Stimulated activated CD4-positive, alpha-beta T cell treated with anti-CD3 and anti-CD28 coated beads, Interleukin-15, amount 100 ng/mL, for 1 hour (primary cell): ENCODE measurements at regions not wholly inside any gene's neighbourhood (a gene's known extent, or its start where the extent isn't known, plus 50 kb on each side); places are given as distances from the start of the nearest gene placed in this dataset.

Source experiments
- DNase-seq, 2 donors: peaks; one replicate each; pipeline ENCODE4 v3.0.0-alpha.2; 2020; ENCODE audit warnings: low read depth in 1 of 2, low spot score in 1 of 2

DNA sequence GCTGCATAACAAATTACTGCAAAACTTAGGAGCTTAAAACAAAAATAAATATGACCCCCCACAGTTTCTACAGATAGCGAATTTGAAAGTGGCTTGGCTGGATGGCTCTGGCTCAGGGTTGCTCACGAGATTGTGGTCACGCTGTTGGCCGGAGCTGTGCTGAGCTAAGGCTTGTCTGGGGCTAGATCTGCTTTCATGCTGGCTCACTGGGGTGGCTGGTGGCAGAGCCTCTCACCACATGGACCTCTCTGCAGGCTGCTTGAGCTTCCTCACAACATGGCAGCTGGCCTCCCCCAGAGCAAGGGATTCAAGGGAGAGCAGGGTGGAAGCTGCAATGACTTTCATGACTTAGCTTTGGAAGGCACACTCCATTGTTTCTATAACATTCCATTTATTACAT, 354.1 kb downstream of the SHQ1 start:
- no peak for DNase-seq

GRCh38 chr3:72492240-72492639, 356.0 kb downstream of the SHQ1 start:
- DNase-seq = no peak

GRCh38 chr3:72490688-72491435, 357.4 kb downstream of the SHQ1 start:
- no peak for DNase-seq

DNA sequence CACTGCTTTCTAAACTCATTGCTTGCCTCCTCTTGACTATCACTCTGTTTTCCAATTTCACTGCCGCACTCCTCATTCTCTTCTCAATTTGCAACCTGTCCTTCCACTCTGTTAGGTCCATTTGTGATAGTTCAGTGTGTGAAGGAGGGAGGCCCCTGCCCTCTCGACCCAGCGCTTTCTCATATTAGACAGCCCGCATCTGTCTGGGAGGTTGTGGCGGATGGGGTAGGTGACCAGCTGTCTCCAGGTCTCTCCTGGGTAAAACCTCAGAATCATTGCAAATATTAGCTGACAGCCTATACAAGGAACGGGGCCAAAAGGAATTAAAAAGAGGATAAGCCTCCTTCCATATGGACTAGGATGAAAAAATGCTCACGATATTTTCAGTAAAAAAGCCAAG, 358.3 kb downstream of the SHQ1 start:
- DNase-seq = no peak

DNA sequence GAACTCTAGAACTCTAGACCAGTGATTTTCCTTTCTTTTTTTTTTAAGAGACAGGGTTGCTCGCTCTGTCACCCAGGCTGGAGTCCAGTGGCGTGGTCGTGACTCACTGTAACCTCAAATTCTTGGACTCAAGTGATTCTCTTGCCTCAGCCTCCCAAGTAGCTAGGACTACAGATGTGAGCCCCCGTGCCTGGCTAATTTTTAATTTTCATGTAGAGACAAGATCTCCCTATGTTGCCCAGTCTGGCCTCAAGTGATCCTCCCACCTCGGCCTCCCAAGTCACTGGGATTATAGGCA, 359.6 kb downstream of the SHQ1 start:
- DNase-seq = no peak

DNA sequence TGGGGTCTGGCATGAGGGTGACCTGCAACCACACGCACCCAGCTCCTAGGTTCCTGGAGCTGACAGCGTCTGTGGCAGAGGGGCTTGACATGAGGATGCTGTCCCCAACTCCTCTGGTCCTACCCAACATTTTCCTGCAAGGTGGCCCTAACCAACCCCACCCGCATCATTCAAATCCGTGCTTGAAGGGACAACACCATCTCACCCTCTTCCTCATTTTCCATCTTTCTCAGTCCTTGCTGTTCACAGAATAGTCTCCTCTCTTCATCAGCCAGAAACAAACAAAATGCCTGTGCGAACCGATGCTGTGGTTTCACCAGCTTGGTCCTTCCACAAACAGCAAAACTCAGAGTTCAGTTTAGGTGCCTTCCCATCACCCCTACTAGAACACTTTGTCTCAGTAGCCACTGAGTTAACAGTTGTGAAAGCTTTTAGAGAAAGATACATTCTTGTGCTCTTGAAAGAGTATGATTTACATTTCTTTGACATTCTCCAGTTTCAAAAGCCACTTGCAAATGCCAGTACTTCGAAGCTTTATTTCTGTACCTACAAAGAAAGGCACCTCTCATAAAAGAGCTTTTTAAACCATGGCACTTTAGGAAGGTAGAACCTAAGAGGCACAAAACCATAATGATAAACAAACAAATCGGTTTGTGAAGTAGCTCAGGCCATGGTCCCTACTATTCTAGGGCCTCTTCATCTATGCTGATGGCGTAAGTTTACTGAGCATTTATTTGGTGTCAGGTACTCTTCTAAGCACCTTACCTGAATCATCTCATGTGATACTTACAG, 360.1 kb downstream of the SHQ1 start:
- DNase-seq = no peak

- DNase-seq = peak in 1 of 2 donors; percentile 29
Observed at GRCh38 chr3:72487078-72487765, 361.0 kb downstream of the SHQ1 start.

- DNase-seq = no peak
Observed at GRCh38 chr3:72485641-72486040, 362.6 kb downstream of the SHQ1 start.

DNA sequence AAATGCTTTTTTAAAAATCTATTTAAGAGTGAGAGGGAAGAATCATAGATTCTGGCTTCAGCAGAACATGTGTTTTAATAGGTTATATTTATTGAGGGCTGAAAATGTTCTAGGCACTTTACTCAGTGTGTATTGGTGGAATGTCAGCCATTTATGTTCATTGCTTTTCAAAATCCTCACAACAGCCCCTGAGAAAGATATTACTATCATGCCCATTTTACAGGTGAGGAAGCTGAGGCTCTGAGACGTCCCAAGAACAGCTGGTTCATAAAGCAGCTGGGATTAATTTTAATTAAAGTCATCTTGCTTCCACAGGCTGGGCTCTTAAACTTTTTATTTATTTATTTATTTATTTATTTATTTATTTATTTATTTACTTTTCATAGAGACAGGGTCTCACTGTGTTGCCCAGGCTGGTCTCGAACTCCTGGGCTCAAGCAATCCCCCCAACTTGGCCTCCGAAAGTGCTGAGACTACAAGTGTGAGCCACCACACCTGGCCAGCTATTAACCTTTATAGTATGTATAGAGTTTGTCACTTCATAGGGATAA, 364.6 kb downstream of the SHQ1 start:
- DNase-seq = no peak

- DNase-seq = peak; percentile 22 to 74
Observed at GRCh38 chr3:72482589-72483321, 365.5 kb downstream of the SHQ1 start.

DNA sequence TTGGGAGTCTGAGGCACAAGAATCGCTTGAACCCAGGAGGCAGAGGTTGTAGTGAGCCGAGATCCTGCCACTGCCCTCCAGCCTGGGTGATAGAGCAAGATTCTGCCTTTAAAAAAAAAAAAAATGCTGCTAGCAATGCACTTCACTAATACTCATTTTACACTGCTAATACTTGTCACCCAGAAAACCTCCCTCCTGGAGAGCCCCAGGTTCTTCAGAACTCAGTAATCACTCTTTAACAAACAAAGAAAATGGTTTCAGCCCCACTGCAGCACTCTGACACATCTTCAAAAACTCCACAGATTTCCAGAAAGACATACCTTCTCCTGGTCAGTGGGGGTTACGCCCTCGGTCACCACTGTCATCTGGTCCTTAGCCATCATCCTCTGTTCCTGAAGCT, 366.7 kb downstream of the SHQ1 start:
- no peak for DNase-seq

- no peak for DNase-seq
Observed at GRCh38 chr3:72480366-72480765, 367.9 kb downstream of the SHQ1 start.

DNA sequence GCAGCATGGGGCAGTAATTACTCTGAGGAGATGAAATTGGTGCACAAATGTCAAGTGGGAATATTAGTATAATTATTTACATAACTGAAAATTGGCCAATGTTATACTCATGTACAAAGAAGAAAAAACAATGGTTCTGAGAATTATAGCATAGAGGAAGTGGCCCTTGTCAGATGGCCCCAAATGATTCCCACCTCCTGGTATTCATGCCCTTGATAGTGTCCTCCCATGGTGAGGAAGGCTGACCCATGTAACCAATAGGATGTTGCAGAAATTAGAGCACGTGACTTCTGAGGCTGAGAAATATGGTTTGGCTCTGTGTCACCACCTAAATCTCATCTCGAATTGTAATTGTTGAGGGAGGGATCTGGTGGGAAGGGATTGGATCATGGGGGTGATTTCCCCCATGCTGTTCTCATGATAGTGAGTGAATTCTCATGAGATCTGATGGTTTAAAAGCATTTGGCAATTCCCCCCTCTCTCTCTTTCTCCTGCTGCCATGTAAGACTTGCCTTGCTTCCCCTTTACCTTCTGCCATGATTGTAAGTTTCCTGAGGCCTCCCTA, 368.5 kb downstream of the SHQ1 start:
- no peak for DNase-seq

DNA sequence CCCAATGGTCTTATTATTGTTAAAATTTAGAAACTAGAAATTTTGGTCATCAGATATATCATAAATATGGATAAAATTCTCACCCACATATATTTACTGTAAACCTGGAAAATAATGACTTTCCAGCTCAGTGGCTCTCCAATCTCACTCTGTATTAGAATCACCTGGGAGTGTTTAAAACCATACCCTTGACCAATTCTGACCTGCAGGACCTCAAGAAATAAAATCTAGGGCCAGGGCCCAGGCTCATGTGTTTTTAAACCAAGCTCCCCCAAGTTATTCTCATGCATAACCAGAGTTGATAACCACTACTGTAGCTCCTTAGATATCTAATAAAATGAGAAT, 372.1 kb downstream of the SHQ1 start:
- DNase-seq = no peak

DNA sequence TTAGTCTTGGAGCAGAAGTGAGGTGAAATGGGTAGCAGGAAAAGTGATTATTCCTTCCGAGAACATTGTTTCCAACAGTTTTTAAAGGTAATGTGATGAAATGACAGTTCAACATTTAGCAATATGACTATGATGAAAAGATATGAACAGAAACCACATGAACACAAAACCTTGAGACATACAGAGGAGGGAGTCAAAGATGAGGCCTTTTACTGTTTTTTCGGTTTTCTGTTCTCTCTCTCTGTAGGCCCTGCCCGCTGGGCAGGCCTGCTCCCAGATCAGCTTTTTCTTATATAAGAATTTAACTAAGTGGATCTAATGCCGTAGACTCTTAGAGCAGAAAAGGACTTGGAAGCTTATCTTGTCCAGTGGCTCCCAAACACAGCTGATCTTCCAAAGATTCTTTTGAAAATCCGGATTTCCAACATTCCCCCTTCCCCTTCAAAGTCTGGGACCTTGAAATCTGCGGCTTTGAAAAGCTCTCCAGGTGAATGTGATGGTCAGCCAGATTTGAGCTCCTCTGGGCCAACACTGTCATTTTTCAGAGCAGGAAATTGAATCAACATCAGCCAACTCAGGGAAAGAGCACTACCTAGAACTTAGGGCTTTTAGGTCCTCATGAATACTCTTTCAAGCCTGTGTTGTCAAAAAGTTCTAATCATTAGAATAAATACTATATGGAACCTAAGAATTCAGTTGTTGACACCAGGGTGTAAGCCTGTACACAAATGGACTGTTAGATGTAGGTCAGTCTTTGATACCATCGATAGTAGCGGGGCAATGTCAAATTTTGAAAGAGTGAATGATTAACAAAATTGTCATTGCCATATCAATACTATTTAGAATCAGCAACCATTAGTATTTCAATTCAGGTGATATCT, 372.7 kb downstream of the SHQ1 start:
- DNase-seq = no peak

DNA sequence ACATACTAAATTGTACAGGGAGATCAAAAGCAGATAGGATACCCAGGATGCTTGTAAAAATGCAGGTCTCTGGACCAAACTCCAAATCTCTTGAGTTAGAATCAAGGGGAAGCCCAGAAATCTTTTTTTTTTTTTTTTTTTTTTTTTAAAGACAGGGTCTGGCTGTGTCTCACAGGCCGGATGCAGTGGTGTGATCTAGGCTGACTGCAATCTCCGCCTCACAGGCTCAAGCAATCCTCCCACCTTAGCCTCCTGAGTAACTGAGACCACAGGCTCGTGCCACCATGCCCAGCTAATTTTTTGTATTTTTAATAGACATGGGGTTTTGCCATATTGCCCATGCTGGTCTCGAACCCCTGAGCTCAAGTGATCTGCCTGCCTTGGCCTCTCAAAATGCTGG, 373.5 kb downstream of the SHQ1 start:
- no peak for DNase-seq

- no peak for DNase-seq
Observed at GRCh38 chr3:72473156-72473555, 375.1 kb downstream of the SHQ1 start.

DNA sequence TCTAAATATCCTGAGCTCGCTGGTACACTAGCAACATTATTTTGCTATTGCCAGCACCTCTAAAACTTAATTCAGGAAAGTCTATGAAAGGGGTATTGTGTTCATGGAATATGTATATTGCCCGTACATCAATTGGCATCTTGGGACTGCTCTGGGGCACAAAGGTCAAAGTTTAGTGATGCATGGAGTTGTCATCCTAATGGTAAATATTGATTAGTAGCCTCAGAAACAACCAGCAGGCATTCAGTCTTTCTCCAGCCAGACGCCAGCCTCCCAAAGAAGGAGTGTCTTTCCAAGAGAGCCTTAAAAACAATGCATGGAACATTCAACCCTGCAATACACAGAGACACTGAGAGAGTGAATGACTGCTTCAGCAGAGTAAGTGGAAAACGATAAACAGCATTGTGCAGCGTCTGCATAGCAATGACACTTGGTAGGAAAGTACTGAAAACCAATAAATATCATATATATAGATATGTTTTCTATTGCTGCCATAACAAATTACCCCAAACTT, 377.3 kb downstream of the SHQ1 start:
- DNase-seq = no peak

DNA sequence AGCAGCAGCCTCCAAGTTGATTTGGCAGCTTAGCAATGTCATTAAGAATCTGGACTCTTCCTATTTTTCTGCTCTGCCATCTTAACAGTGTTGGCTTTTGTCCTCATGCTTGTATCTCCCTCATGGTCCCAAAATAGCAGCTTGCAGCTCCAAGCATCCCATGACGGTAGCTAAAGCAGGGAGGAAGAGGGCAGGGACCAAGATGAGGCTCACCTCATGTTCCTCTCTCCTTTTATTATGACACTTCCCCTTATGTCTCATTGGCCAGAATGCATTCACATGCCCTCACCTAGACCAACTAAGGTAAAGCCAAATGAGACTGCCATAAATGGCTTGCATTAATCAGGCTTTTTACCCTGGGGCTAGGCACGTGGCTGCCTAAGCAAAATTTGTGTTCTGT, 382.4 kb downstream of the SHQ1 start:
- no peak for DNase-seq

- no peak for DNase-seq
Observed at GRCh38 chr3:72463083-72463482, 385.2 kb downstream of the SHQ1 start.
